IPS-18a (cell line): ENCODE measurements at regions not wholly inside any gene's neighbourhood (a gene's known extent, or its start where the extent isn't known, plus 50 kb on each side); places are given as distances from the start of the nearest gene placed in this dataset.

ENCODE experiments used
- H3K27ac ChIP-seq: one replicate; pipeline ENCODE4 v1.5.1; 2013; ENCODE audit warnings: low read length
- H3K27me3 ChIP-seq: one replicate; pipeline ENCODE4 v1.6.1; 2013; ENCODE audit warnings: mild to moderate bottlenecking, low read length; ENCODE audit not compliant: control insufficient read depth, insufficient read depth
- H3K36me3 ChIP-seq: one replicate; pipeline ENCODE4 v1.6.1; 2013; ENCODE audit warnings: low read depth, low read length; ENCODE audit not compliant: control insufficient read depth
- H3K4me1 ChIP-seq: one replicate; pipeline ENCODE4 v1.6.1; 2013; ENCODE audit warnings: low read depth, low read length; ENCODE audit not compliant: control insufficient read depth
- H3K4me3 ChIP-seq: one replicate; pipeline ENCODE4 v1.5.1; 2013; ENCODE audit warnings: low read length
- H3K9ac ChIP-seq: one replicate; pipeline ENCODE4 v1.6.1; 2013; ENCODE audit warnings: mild to moderate bottlenecking, low read length, moderate library complexity
- H3K9me3 ChIP-seq: one replicate; pipeline ENCODE4 v1.6.1; 2013; ENCODE audit warnings: low read depth, low read length; ENCODE audit not compliant: control insufficient read depth

- Histone ChIP-seq H3K9ac (no peak overlapping the region), H3K4me3 (no peak overlapping the region), H3K4me1 (no peaks in the 10 kb centered on the region), H3K36me3 (no peaks in the 10 kb centered on the region), H3K9me3 (no peaks in the 10 kb centered on the region), H3K27me3 (no peaks in the 10 kb centered on the region), H3K27ac (no peak overlapping the region)
These were observed 328.1 kb downstream of the C16orf95 start for GRCh38 chr16:86988920-86989696.

GRCh38 chr16:86990451-86990850 is 326.7 kb downstream of the C16orf95 start:
- no peak overlapping the region for H3K9ac ChIP-seq

GRCh38 chr16:86991679-86992078 is 325.5 kb downstream of the C16orf95 start:
- Histone ChIP-seq H3K36me3 (no peaks in the 10 kb centered on the region), H3K27me3 (no peaks in the 10 kb centered on the region), H3K4me3 (no peak overlapping the region), H3K4me1 (no peaks in the 10 kb centered on the region), H3K9me3 (no peaks in the 10 kb centered on the region), H3K9ac (no peak overlapping the region), H3K27ac (no peak overlapping the region)

More at GRCh38 chr16:86990451-86990850, 326.7 kb downstream of the C16orf95 start:
- Histone ChIP-seq H3K36me3 (no peaks in the 10 kb centered on the region), H3K27me3 (no peaks in the 10 kb centered on the region), H3K4me1 (no peaks in the 10 kb centered on the region), H3K27ac (no peak overlapping the region), H3K9me3 (no peaks in the 10 kb centered on the region), H3K4me3 (no peak overlapping the region)

GRCh38 chr16:86992587-86992986 is 324.6 kb downstream of the C16orf95 start:
- Histone ChIP-seq H3K27me3 (no peaks in the 10 kb centered on the region), H3K9me3 (no peaks in the 10 kb centered on the region), H3K9ac (no peak overlapping the region), H3K36me3 (no peaks in the 10 kb centered on the region), H3K4me3 (no peak overlapping the region), H3K27ac (no peak overlapping the region), H3K4me1 (no peaks in the 10 kb centered on the region)

GRCh38 chr16:86993426-86994110 is 323.6 kb downstream of the C16orf95 start:
- Histone ChIP-seq H3K27me3 (no peaks in the 10 kb centered on the region), H3K9me3 (no peaks in the 10 kb centered on the region), H3K27ac (no peak overlapping the region), H3K4me3 (no peak overlapping the region), H3K9ac (no peak overlapping the region), H3K4me1 (no peaks in the 10 kb centered on the region), H3K36me3 (no peaks in the 10 kb centered on the region)

GRCh38 chr16:86994215-86994614 is 323.0 kb downstream of the C16orf95 start:
- Histone ChIP-seq H3K4me1 (no peaks in the 10 kb centered on the region), H3K4me3 (no peak overlapping the region), H3K36me3 (no peaks in the 10 kb centered on the region), H3K9ac (no peak overlapping the region), H3K27me3 (no peaks in the 10 kb centered on the region), H3K27ac (no peak overlapping the region), H3K9me3 (no peaks in the 10 kb centered on the region)

- no peaks in the 10 kb centered on the region for H3K4me1 ChIP-seq
- H3K27me3 ChIP-seq: no peaks in the 10 kb centered on the region
- no peak overlapping the region for H3K27ac ChIP-seq
- no peaks in the 10 kb centered on the region for H3K9me3 ChIP-seq
- no peak overlapping the region for H3K4me3 ChIP-seq
- H3K9ac ChIP-seq: no peak overlapping the region
- H3K36me3 ChIP-seq: no peaks in the 10 kb centered on the region
These were observed 322.5 kb downstream of the C16orf95 start for GRCh38 chr16:86994651-86995171.

GRCh38 chr16:86995456-86995855 is 321.7 kb downstream of the C16orf95 start:
- Histone ChIP-seq H3K4me1 (no peaks in the 10 kb centered on the region), H3K9ac (no peak overlapping the region), H3K36me3 (no peaks in the 10 kb centered on the region), H3K4me3 (no peak overlapping the region), H3K9me3 (no peaks in the 10 kb centered on the region), H3K27me3 (no peaks in the 10 kb centered on the region), H3K27ac (no peak overlapping the region)

GRCh38 chr16:86996081-86996480 is 321.1 kb downstream of the C16orf95 start:
- H3K4me3 ChIP-seq: no peak overlapping the region
- no peaks in the 10 kb centered on the region for H3K36me3 ChIP-seq
- H3K27me3 ChIP-seq: no peaks in the 10 kb centered on the region
- no peaks in the 10 kb centered on the region for H3K4me1 ChIP-seq
- H3K9ac ChIP-seq: no peak overlapping the region
- no peak overlapping the region for H3K27ac ChIP-seq
- H3K9me3 ChIP-seq: no peaks in the 10 kb centered on the region

- Histone ChIP-seq H3K4me1 (no peaks in the 10 kb centered on the region), H3K27me3 (no peaks in the 10 kb centered on the region)
These were observed 320.1 kb downstream of the C16orf95 start for GRCh38 chr16:86997058-86997457.

GRCh38 chr16:86998196-86999001 is 318.8 kb downstream of the C16orf95 start:
- no peaks in the 10 kb centered on the region for H3K4me1 ChIP-seq
- no peak overlapping the region for H3K9ac ChIP-seq
- no peaks in the 10 kb centered on the region for H3K9me3 ChIP-seq
- no peak overlapping the region for H3K4me3 ChIP-seq
- H3K36me3 ChIP-seq: no peaks in the 10 kb centered on the region
- no peaks in the 10 kb centered on the region for H3K27me3 ChIP-seq
- no peak overlapping the region for H3K27ac ChIP-seq

More at GRCh38 chr16:86997058-86997457, 320.1 kb downstream of the C16orf95 start:
- Histone ChIP-seq H3K4me3 (no peak overlapping the region), H3K9me3 (no peaks in the 10 kb centered on the region), H3K36me3 (no peaks in the 10 kb centered on the region), H3K27ac (no peak overlapping the region), H3K9ac (no peak overlapping the region)
